ENCODE measurements at regions not wholly inside any gene's neighbourhood (a gene's known extent, or its start where the extent isn't known, plus 50 kb on each side); places are given as distances from the start of the nearest gene placed in this dataset.
"Not testable (repeated sequence)": the region's sequence is repeated elsewhere in the genome, so short reads cannot be mapped to it uniquely, and the experiment has no call there.

DNA sequence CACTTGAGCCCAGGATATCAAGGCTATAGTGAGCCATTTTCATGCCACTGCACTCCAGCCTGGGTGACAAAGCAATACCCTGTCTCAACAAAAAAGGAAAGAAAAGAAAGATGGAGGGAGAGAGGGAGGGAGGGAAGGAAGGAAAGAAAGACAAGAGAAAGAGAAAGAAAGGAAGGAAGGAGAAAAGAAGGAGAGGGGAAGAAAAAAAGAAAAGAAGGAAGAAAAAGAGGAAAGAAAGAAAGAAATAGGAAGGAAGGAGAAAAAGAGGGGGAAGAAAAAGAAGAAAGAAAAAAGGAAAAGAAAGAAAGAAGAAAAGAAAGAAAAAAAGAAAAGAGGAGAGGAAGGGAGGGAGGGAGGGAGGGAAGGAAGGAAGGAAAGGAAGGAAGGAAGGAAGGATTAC is 321.5 kb upstream of the CNTNAP2 start:
- DNase-seq (ENCODE audit: low read depth in 2 of 2): no peak

DNA sequence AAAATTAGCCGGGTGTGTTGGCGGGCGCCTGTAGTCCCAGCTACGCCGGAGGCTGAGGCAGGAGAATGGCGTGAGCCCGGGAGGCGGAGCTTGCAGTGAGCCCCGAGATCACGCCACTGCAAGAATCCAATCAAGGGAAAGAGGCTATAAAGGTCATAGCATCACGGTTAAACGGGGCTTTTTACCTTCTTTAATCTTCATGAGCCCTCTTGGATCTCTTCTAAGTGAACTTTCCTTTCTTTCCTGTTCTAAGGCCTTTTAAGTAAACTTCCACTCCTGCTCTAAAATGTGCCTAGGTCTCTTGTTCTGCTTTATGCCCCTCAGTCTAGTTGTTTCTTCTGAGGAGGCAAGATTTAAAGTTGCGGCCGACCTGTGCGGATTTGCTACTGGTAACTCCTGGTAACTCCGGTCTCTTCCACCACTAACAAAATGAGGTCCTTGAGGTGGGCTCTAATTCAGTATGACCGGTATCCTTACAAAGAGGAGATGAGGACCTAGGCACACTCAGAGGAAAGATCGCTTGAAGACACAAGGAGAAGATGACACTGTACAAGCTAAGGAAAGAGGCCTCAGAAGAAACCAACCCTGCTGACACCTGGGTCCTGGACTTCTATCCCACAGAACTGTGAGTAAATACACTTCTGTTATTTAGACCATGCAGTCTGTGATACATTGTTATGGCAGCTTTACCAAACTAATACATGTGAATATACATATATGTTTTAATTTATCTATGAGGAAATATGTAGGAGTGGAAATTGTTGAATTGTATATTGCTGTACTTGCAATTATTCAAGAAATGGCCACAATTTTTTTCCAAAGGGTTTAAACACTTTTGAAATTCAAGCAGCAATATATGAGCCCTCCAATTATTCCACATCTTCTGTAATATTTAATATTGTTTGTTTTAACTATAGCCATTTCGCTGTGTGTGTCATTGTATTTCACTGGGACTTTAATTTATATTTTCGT is 331.5 kb upstream of the CNTNAP2 start:
- DNase-seq (ENCODE audit: low read depth in 2 of 2): no peak

DNA sequence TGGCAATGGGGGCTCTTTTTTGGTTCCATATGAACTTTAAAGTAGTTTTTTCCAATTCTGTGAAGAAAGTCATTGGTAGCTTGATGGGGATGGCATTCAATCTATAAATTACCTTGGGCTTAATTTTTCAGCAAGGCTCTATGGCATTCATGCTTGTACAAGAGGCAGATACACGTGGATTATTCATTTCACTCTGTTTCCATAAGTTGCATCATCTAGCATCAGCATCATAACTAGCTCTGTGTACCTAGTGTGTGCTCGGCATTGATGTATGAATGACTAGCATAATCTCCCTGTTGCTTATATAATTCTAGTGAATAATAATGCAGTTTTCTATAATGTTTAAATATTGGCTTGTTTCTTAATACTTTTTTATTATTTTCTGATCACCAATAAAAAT is 335.2 kb upstream of the CNTNAP2 start:
- not testable (repeated sequence) for DNase-seq (ENCODE audit: low read depth in 2 of 2)

DNA sequence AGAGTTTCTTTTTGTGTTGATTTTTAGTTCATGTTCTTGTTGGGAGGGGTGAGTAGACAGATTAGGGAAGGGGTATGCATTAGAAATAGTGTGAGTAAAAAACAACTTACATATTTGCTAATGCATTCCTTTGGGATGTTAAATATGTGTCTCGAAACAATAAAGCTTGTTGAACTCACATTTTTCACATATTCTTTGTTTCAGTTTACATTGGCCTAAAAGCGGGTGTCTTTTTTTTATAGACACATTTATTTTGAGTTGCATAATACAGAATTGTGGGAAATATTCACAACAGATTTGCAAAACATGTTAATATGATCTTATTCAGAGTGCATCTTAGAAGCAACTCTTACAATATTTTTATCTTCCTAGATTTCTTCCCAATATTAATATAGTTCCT is 337.5 kb upstream of the CNTNAP2 start:
- DNase-seq (ENCODE audit: low read depth in 2 of 2): no peak

DNA sequence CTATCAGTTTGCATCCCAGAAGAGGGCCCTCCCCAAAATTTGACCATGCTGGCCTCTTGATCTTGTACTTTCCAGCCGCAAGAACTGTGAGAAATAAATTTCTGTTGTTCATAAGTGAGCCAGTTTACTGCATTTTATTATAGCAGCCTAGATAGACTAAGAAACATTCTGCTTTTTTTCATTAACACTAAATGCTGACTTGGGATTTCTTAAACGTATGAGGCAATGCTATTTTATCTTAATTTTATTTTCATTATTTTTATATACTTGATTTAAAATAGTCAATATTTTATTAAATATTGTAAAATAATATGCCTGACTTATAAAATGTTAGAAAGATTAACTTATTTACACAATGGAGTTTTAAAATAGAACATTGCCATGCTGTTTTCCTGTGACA is 341.8 kb upstream of the CNTNAP2 start:
- DNase-seq (ENCODE audit: low read depth in 2 of 2): no peak

DNA sequence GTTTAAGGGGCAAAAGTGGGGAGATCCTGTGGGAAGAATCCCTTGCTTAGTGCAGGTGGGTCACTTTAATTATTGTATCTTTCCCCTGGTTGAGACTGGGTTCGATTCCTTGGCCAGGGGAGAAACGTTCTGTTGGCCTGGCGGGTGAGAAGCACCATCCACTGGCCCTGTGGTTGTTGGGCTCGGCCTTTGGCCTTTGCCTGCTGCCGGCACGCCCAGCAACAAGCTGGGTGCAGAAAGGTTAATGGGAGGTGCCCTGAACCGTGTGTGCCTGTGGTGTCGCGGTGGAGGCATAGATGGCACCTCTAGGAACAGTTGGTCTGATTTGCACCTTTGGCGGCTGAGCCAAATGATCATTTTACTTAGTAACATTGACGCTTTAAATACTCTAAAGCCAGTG is 363.6 kb upstream of the CNTNAP2 start:
- DNase-seq (ENCODE audit: low read depth in 2 of 2): no peak

DNA sequence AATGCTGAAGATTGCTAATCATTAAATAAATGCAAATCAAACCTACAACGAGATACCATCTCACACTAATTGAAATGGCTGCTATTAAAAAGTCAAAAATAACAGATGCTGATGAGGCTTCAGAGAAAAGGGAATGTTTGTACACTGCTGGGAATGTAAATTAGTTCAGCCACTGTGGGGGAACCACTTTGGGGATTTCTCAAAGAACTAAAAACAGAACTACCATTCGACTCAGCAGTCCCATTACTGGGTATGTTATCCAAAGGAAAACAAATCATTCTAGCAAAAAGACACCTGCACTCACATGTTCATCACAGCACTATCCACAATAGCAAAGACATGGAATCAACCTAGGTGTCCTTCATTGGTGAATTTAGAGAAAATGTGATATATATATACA is 379.0 kb upstream of the CNTNAP2 start:
- no peak for DNase-seq (ENCODE audit: low read depth in 2 of 2)

DNA sequence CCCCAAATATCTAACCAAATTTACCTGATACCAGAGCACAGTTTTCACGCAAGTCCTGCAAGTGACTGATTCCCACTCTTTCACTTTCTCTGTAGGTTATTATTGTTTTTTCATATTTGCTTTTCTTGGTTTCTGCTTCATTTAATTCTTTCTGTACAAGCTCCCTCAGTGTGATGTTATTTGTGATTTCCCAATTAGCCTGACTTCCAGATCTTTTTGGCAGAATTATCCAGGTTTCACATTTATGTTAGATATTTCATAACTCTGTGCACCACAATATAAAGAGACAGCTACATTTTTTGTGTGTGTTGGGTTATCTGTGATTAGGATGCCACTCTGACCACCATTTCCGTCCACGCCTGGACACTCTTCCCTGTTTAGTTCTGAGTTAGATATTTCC is 381.5 kb upstream of the CNTNAP2 start:
- no peak for DNase-seq (ENCODE audit: low read depth in 2 of 2)

DNA sequence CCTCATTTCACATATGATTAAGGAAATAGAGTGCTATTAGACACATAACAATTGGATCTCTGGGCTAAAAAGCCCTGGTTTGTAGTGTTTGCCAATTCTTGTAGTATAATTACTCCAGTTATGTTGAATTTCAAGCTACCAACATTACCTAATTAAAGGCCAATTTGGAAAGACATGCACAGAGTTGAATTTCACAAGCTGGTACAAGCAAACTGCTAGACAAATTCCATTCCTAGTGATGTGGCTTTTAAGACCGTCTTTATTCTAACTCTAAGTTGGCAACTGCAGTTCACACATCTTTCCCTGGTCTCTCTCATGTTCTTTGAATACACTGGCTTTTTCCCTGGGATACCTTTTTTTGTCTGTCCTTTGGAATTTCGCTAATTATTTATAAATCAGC is 384.1 kb upstream of the CNTNAP2 start:
- DNase-seq (ENCODE audit: low read depth in 2 of 2): no peak

DNA sequence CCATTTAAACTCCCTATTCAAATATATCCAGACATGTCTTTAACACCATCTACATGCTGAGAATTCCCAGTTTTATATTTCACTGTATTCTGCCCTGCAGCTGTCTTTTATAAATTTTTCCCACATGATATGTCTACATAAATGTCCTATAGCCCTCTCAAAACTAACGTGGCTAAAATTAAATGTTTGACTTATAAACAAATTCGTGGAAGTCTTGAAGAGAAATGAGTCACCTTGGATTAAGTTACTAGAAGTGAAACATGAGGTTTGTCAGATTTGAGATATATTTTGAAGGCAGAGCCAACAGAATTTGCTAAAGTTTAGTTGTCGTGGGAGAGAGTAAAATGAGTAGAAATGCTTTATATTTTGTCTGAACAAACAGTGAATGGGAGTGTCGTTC is 386.9 kb upstream of the CNTNAP2 start:
- no peak for DNase-seq (ENCODE audit: low read depth in 2 of 2)

DNA sequence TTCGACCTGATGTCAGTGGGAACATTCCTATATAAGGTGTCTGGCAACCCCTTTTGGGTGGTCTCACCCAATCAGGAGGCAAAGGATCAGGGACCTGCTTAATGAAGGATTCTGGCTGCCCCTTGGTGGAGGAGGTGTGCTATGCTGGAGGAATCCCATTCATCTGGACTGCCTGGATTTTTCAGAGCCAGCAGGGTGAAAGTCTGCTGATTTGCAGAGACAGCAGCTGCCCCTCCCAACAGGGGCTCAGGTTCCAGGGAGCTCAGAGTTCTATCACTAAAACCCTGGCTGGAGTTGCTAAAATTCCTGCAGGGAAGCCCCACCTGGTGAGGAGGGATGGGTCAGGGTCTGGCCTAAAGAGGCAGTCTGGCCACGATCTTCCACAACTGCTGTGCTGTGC is 398.5 kb upstream of the CNTNAP2 start:
- DNase-seq (ENCODE audit: low read depth in 2 of 2): no peak

DNA sequence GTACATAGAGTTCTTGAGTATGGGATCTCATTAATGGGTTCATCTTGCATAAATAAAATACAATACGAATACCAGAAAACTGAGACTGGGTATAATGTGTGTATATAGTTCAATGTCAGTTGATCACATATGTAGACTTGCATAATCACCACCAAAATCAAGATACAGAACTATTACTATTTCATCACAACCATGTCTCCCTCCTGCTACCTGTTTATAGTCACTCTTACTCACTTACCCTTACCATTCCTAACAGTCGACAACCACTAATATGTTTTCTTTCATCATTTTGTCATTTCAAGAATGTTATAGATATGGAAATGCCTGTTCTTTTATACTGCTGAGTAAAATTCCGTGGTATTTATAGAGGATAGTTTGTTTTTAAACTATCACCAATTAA is 416.1 kb upstream of the CNTNAP2 start:
- DNase-seq (ENCODE audit: low read depth in 2 of 2): no peak

DNA sequence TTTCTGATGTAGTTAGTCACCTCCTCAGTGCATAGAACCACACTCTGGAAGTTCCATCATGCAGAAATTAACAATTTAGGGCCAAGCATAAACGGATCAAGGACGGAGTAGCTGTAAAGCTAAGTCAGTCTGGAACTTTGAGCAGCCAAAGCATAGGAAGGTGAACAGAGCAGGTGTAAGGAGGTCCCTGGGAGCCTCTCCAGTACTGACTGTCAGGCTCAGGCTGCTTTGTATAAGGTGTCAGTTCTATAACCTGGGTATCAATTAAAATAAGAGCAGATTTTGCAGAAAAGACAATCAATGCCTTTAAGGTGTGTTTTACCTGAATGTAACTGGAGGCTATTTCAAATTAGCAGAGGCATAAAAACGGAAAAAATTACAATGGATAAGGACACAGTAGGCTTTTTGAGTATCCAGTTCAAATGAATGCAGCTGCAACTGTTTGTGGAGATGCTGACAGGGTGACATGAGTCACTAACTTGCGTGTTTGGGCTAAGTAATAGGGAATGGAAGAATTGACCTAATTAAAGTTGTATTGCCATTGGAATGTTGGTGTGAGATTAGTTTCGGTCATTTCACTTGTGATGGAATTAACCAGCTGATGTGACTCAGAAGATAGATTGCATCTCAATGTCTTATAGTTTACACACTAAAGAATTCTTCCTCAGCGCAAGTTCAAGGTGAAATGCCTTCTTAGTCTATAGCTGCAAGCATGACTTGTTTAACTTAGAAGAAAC is 417.9 kb upstream of the CNTNAP2 start:
- no peak for DNase-seq (ENCODE audit: low read depth in 2 of 2)

DNA sequence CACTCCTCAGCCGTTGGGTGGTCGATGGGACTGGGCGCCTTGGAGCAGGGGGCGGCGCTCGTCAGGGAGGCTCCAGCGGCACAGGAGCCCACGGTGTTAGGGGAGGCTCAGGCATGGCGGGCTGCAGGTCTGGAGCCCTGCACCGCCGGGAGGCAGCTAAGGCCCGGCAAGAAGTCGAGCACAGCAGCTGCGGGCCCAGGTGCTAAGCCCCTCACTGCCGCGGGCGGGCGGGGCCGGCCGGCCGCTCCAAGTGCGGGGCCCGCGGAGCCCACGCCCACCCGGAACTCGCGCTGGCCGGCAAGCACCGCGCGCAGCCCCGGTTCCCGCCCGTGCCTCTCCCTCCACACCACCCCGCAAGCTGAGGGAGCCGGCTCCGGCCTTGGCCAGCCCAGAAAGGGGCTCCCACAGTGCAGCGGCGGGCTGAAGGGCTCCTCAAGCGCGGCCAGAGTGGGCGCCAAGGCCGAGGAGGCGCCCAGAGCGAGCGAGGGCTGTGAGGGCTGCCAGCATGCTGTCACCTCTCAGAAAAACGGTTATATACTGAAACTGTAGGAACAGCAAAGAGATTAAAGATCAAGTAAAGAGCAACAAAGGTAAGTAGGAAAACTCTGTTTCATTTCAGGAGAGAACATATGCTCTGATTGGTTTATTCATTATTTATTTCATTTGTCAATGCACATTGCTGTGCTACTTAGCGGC is 419.0 kb upstream of the CNTNAP2 start:
- not testable (repeated sequence) for DNase-seq (ENCODE audit: low read depth in 2 of 2)

DNA sequence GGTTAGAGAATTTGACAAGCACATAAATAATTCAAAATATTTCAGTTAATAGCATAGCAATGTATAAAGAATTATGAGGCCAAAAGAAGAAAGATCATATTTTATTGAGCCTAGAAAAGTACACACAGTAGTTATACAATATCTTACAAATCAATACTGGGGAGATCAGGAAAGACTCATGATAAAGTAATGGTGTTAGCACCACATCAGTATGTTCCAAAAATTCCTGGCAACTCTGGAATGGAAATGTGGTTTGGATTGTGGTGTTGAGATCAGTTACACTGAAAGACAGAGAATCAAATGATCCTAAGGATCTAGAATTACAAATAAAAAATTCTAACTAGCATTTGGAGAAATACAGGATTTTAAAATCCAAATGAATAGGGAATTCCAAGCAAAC is 420.5 kb upstream of the CNTNAP2 start:
- no peak for DNase-seq (ENCODE audit: low read depth in 2 of 2)

DNA sequence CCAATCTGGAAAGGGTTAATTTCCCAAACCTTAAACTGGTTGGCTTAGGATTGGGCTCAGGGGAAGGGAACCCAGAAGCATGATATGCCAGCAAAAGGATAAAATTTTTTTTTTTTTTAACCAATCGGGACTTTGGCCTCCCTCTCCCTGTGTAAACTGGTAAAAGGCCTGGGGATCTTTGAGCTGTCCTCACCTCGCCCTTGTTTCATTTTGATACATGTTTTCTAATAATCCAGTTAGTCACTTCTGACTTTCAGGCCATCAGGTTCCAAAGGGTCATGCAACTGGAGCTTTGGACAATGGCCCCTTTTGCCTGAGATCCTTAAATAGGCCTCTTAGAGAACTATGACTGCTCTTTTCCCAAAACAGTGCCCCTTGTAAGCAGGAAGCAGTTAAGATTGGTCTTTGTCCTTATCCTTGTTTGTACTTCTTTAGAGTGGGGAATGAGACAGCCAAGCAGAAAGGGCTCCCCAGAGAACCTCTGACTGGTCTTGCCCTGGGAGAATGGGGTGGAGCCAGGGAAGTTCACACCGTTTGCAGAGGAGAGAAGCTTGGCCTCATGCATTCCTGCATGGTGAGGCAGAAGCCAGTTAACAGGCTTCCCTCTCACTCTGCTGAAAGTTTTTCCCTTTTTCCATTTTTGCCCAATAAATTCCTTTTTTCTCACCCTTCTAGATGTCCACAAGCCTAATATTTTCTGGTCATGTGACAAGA is 424.2 kb upstream of the CNTNAP2 start:
- DNase-seq (ENCODE audit: low read depth in 2 of 2): no peak

DNA sequence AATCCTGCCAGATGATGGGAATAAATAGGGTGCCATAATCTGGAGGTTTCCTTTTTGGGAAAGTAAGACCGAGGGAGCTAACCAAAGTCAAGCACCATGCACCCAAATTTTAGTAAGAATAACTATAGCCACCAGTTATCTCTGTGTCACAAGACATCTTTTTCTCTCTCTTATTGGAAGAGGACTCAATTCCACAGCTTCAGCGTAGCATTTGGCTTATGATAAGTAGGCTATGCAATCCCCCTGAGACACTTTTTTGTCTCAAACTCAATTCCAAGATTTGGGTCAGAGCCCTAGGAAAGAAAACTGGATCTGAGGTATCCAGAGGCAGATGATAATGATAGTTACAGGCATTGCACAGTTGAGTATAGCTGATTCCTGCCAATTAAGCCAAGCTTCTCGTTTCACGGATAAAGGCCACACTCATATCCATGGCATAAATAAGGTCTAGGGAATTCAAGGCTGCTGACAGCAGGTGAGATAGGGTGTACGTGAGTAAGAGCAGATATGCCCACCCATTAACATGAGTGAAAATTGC is 425.2 kb upstream of the CNTNAP2 start:
- no peak for DNase-seq (ENCODE audit: low read depth in 2 of 2)

DNA sequence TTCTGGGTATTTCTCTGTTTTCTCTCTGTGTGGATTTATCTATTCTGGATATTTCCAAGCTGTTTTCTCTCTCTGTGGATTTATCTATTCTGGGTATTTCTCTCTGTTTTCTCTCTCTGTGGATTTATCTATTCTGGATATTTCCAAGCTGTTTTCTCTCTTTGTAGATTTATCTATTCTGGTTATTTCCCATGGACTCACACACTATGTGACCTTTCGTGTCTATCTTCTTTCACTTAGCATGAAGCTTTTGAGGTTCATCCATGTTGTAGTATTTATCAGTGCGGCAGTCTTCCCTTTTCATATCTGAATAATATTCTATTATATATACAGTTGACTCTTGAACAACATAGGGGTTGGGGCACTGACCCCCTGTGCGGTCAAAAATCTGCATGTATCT is 435.0 kb upstream of the CNTNAP2 start:
- DNase-seq (ENCODE audit: low read depth in 2 of 2): no peak

DNA sequence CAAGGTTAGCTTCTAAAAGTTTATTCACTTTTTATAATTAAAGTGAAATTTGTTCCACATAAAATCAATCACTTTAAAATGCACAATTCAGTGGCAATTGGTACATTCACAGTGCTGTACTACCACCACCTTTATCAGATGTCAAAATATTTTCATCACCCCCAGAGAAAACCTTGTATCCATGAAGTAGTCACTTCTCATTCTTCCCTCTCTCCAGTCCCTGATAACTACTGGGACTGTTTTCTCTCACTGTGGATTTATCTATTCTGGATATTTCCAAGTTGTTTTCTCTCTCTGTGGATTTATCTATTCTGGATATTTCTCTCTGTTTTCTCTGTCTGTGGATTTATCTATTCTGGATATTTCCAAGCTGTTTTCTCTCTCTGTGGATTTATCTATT is 435.4 kb upstream of the CNTNAP2 start:
- DNase-seq (ENCODE audit: low read depth in 2 of 2): no peak

DNA sequence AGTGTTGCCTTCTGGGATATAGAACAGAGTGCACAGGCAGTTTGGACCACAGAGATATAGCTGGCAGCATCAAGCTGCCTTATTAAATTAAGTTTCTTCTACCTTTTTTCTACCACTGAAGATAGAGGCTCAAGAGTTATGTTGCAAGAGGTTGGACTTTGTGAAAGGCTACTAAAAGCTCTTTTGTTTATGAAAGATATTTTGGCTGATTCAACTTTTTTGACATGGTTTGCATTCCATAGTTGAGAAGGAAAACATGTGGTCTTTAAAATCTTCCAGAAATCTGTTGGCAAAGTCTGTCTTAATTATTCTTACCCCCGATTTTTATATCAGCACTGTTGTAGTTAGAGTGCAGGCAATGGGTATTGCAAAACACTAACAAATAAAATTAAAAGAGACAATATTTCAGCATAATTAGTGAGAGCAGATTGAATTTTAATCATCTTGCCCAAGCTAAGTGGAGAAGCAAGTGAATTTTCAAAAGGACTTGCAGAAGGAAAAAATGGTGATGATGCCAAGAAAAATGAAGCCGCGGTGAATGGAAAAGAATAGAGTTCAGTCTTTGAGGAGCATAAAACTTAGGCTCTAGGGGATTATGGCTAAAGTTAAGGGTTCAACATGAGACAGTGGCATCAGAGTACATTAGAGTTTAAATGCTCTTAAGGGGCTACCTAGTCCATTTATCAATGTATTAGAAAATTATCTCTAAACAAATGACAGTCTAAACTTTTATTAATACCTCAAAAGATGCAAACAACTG is 450.9 kb upstream of the CNTNAP2 start:
- DNase-seq (ENCODE audit: low read depth in 2 of 2): no peak

DNA sequence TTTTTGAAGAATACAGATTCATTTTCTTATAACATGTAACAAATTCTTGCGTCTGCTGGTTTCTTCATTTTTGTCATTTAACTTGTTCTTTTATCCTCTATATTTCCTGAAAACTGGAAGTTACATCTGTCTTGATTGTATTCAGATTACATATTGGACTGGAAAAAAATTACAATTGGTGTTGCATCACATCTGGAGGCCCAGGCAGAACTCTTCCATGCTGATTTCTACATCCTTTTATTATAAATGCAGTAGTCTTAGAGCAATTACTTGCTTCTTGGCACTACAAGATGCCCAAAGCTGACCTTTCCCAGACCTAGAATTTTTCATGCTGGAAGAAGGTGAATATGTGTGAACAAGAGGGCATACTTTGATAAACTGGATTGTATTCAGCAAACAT is 460.9 kb upstream of the CNTNAP2 start:
- DNase-seq (ENCODE audit: low read depth in 2 of 2): no peak

All from stimulated activated CD4-positive, alpha-beta T cell treated with anti-CD3 and anti-CD28 coated beads, Interleukin-4, amount 100 ng/mL, for 48 hours (primary cell).